BLaER1 treated with 17β-estradiol and CSF1 and Interleukin-3, amounts not matched to agents 10 nM and 100 nM (cell line): ENCODE measurements at regions not wholly inside any gene's neighbourhood (a gene's known extent, or its start where the extent isn't known, plus 50 kb on each side); places are given as distances from the start of the nearest gene placed in this dataset.
"Not testable (repeated sequence)": the region's sequence is repeated elsewhere in the genome, so short reads cannot be mapped to it uniquely, and the experiment has no call there.

Experiments
- H3K27ac ChIP-seq, 11 experiments: shearing (Covaris generic); formaldehyde crosslinking; 2 replicates each; pipeline ENCODE4 v1.8.1; 2022
- H3K27me3 ChIP-seq, 11 experiments: shearing (Covaris generic); formaldehyde crosslinking; 2 replicates each; pipeline ENCODE4 v1.8.1; 2022
- H3K36me3 ChIP-seq, 11 experiments: shearing (Covaris generic); formaldehyde crosslinking; 2 replicates each; pipeline ENCODE4 v1.8.1; 2022
- H3K4me1 ChIP-seq, 10 experiments: shearing (Covaris generic); formaldehyde crosslinking; 2 replicates each; pipeline ENCODE4 v1.8.1; 2022
- H3K4me2 ChIP-seq, 11 experiments: shearing (Covaris generic); formaldehyde crosslinking; 2 replicates each; pipeline ENCODE4 v1.8.1; 2022
- H3K4me3 ChIP-seq, 10 experiments: shearing (Covaris generic); formaldehyde crosslinking; 2 replicates each; pipeline ENCODE4 v1.8.1; 2022
- H3K9ac ChIP-seq, 11 experiments: shearing (Covaris generic); formaldehyde crosslinking; 2 replicates each; pipeline ENCODE4 v1.8.1; 2022
- H3K9me3 ChIP-seq, 11 experiments: shearing (Covaris generic); formaldehyde crosslinking; replicated peaks in 1 of 11; 2 replicates each; pipeline ENCODE4 v1.8.1; 2022
- H4K20me1 ChIP-seq, 11 experiments: shearing (Covaris generic); formaldehyde crosslinking; 2 replicates each; pipeline ENCODE4 v1.8.1; 2022
- Cebpa-rat ChIP-seq, 11 experiments: shearing (Covaris generic); IDR thresholded peaks; 2 replicates each; pipeline ENCODE4 v1.8.1; 2022

DNA sequence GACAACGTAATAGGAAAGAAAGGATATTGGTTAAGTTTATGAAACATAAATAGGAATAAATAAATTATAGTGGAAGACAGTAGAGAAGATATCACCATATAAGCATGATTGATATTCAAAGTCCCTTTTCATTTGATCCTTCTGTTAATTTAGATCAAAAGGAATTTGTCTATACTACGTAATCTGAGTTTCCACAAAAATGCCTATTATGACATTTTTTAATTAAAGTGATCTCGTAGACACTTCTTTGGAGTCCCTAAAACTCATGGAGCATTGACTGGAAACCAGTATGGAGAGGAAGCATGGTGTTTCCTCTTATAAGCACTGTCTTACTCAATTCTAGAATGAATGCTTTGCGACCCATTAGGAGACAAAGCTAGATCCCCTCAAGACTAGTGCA is 411.4 kb upstream of the SPHKAP start:
- no peak for TF ChIP-seq Cebpa-rat (IDR thresholded peaks at IDR 0.05)
- Histone ChIP-seq H3K9me3 (peaks cover 0 to 7% (median 0%) of the 10 kb centered on the region in 11 experiments; a peak in 1 of 22 replicates), H3K36me3 (no peaks in the 10 kb centered on the region), H4K20me1 (no peaks in the 10 kb centered on the region), H3K27ac (no peak overlapping the region), H3K4me2 (no peak overlapping the region), H3K4me1 (peaks cover 0 to 7% (median 0%) of the 10 kb centered on the region in 10 experiments; a peak in 2 of 20 replicates), H3K4me3 (no peak overlapping the region), H3K27me3 (no peaks in the 10 kb centered on the region), H3K9ac (no peak overlapping the region)

DNA sequence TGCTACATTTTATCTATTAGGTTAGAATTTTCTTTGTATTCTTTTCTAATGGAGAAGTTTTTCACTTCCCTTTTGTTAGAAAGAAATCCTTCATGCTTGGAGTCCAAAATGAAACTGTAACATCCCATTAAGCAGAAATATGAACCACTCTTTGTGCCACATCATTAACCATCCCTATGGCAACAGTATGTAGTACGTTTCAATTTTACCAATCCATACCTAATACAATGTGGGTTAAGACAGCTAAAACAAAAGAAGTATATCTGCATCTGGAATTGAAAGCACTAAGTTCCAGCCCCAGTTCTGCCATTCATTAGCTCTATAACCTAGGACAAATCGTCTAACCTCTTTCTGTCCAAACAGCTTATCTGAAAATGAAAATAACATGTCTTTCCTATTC is 409.2 kb upstream of the SPHKAP start:
- no peaks in the 10 kb centered on the region for H3K27me3 ChIP-seq
- no peaks in the 10 kb centered on the region for H4K20me1 ChIP-seq
- H3K9ac ChIP-seq = no peak overlapping the region
- H3K4me1 ChIP-seq = peaks cover 0 to 7% (median 0%) of the 10 kb centered on the region in 10 experiments; a peak in 2 of 20 replicates
- no peaks in the 10 kb centered on the region for H3K36me3 ChIP-seq
- no peak for TF ChIP-seq Cebpa-rat (IDR thresholded peaks at IDR 0.05)
- H3K4me3 ChIP-seq = no peak overlapping the region
- H3K27ac ChIP-seq = no peak overlapping the region; a peak in 1 of 22 replicates
- H3K9me3 ChIP-seq = peaks cover 0 to 8% (median 0%) of the 10 kb centered on the region in 11 experiments; a peak in 1 of 22 replicates
- 0 out of 22 replicates have a peak overlapping the region, but pooled peaks of 1 of the 11 experiments have one; percentile 12 for H3K4me2 ChIP-seq

DNA sequence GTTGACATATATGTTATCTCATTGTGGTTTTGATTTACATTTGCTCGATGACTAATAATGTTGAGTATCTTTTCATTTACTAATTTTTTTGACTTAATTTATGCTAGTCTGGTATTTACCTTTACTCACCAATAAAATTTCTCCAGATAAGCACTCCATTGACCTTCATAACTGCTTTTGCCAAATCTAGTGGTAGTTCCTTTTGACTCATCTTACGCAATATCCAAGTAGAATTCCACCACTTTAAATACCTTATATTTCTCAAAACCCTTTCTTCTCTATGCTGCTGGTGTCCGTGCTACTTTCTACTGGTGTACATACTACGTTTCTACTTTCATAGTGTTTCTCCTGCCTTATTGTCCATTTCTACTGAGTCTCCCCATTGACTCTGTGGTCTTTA is 407.6 kb upstream of the SPHKAP start:
- Histone ChIP-seq H3K9ac (no peak overlapping the region), H3K27me3 (no peaks in the 10 kb centered on the region), H3K27ac (no peak overlapping the region), H3K36me3 (no peaks in the 10 kb centered on the region), H3K9me3 (peaks cover 0 to 10% (median 3%) of the 10 kb centered on the region in 11 experiments; a peak in 3 of 22 replicates), H3K4me3 (no peak overlapping the region), H3K4me1 (peaks cover 0 to 7% (median under 1%) of the 10 kb centered on the region in 10 experiments; a peak in 4 of 20 replicates), H3K4me2 (no peak overlapping the region), H4K20me1 (no peaks in the 10 kb centered on the region)
- no peak; a peak in 1 of 22 replicates for TF ChIP-seq Cebpa-rat (IDR thresholded peaks at IDR 0.05)

DNA sequence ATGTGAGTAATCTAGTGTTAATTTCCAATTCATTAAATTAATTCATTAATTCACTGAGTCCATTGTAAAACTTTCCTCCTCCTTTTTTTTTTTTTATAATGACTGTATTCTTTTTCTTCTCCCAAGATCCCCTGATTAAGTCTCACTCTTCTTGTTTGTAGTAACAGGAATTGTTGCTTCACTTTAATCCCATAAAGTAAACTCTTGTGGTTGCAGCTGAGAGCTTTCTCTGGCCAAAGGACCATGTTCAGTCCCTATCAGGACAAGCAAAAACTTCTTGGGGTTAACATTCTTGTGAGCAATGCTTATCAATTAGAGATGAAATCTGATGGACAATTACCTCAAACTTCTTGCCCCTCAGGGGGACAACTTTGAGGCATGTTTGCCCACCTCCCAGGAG is 400.2 kb upstream of the SPHKAP start:
- no peak for TF ChIP-seq Cebpa-rat (IDR thresholded peaks at IDR 0.05)
- H3K4me2 ChIP-seq = no peak overlapping the region
- no peaks in the 10 kb centered on the region for H4K20me1 ChIP-seq
- H3K9me3 ChIP-seq = peaks cover 0 to 12% (median 0%) of the 10 kb centered on the region in 11 experiments; a peak in 2 of 22 replicates
- H3K36me3 ChIP-seq = no peaks in the 10 kb centered on the region
- no peak overlapping the region for H3K4me3 ChIP-seq
- H3K9ac ChIP-seq = no peak overlapping the region
- no peak overlapping the region for H3K27ac ChIP-seq
- peaks cover 0 to 10% (median 3%) of the 10 kb centered on the region in 10 experiments; a peak in 11 of 20 replicates for H3K4me1 ChIP-seq
- H3K27me3 ChIP-seq = no peaks in the 10 kb centered on the region

DNA sequence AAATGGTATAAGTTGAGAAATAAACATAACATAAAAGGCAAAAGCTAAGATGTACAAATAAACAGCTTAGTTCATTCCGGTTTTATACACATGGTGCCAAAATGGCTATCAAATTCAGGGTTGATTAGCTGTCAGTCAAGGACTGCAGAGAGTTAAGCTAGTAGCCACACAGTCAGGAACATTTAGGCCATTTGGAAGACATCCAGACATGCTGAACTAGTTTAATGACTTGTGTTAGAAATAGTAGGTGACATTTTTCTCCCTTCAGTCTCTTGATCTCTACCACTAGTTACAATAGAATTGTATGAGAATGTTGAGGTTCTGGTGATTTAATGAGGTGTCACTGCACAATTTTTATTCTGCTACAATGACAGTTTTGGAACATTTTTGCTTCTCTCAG is 394.4 kb upstream of the SPHKAP start:
- TF ChIP-seq Cebpa-rat (IDR thresholded peaks at IDR 0.05) = no peak
- Histone ChIP-seq H3K9ac (no peak overlapping the region), H3K9me3 (no peaks in the 10 kb centered on the region), H3K4me1 (no peaks in the 10 kb centered on the region), H3K27ac (no peak overlapping the region), H3K36me3 (no peaks in the 10 kb centered on the region), H3K4me2 (no peak overlapping the region), H4K20me1 (no peaks in the 10 kb centered on the region), H3K4me3 (no peak overlapping the region), H3K27me3 (no peaks in the 10 kb centered on the region)

DNA sequence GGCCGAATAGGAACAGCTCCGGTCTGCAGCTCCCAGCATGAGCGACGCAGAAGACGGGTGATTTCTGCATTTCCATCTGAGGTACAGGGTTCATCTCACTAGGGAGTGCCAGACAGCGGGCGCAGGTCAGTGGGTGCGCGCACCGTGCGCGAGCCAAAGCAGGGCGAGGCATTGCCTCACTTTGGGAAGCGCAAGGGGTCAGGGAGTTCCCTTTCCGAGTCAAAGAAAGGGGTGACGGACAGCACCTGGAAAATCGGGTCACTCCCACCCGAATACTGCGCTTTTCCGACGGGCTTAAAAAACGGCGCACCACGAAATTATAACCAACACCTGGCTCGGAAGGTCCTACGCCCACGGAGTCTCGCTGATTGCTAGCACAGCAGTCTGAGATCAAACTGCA is 386.8 kb upstream of the SPHKAP start:
- H4K20me1 ChIP-seq, H3K4me3 ChIP-seq, H3K9me3 ChIP-seq, H3K9ac ChIP-seq, H3K36me3 ChIP-seq, H3K27me3 ChIP-seq, H3K4me2 ChIP-seq, H3K27ac ChIP-seq, H3K4me1 ChIP-seq: not testable (repeated sequence)

DNA sequence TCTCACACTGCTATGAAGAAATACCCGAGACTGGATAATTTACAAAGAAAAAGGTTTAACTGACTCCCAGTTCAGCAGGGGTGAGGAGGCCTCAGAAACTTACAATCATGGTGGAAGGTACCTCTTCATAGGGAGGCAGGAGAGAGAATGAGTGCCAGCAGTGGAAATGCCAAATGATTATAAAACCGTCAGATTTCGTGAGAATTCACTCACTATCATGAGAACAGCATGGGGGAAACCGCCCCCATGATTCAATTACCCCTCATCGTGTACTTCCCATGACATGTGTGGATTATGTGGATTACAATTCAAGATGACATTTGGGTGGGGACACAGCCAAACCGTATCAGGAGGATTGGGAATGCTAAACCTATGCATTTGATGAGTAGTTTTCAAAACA is 380.3 kb upstream of the SPHKAP start:
- Histone ChIP-seq H3K4me1 (no peaks in the 10 kb centered on the region), H3K27me3 (no peaks in the 10 kb centered on the region), H3K36me3 (no peaks in the 10 kb centered on the region), H3K4me2 (no peak overlapping the region), H3K27ac (no peak overlapping the region), H3K9me3 (no peaks in the 10 kb centered on the region), H3K4me3 (no peak overlapping the region), H3K9ac (no peak overlapping the region), H4K20me1 (no peaks in the 10 kb centered on the region)
- TF ChIP-seq Cebpa-rat (IDR thresholded peaks at IDR 0.05) = no peak

DNA sequence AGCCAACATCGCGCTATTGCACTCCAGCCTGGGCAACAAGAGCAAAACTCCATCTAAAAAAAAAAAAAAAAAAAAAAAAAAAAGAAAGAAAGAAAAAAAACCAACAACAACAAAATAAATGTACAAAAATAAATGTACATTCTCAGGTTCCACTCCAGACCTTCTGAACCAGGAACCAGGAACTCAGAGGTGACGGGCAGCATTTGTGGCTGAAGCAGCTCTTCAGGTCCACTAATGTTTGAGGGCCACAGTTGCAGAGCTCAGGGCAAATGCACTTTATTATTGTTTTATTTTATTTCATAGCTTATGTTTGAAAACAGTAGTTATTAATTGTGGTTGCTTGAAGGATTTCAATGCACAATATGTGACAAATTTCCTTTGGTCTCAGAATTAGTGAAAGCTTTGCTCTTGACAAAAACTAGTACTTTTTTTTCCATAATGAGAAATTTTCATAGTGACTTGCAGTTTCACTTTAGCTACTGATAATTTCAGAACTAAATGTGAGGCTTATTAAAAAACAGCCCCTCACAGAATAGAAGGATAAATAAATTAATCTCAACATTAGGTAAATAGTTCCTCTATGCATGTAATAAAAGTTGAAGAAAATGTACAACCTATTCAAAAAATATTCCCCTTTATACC is 378.4 kb upstream of the SPHKAP start:
- Histone ChIP-seq H3K4me2 (no peak overlapping the region), H3K27me3 (no peaks in the 10 kb centered on the region)

DNA sequence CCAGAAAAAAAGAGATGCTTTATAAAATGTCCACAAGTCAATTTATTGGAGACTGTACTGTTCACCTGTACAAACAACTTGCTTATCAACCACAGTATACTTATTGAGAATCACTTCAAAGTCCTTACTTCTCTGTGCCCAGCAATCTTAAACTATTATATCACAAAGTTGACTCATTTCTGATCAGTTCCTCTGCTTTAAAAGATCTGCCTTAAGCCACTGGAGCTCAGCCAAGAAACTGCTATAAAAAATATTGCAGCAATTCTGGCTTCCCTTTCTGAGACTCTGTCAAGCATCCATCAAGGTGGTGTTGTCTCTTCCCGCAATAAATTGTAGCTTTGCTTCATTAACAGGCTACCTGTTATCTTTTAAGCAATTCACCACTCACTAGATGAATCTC is 375.2 kb upstream of the SPHKAP start:
- no peaks in the 10 kb centered on the region for H3K9me3 ChIP-seq
- no peak overlapping the region for H3K4me3 ChIP-seq
- H3K27ac ChIP-seq = no peak overlapping the region
- no peaks in the 10 kb centered on the region for H3K36me3 ChIP-seq
- no peak for TF ChIP-seq Cebpa-rat (IDR thresholded peaks at IDR 0.05)
- no peaks in the 10 kb centered on the region for H4K20me1 ChIP-seq
- no peaks in the 10 kb centered on the region for H3K27me3 ChIP-seq
- H3K4me1 ChIP-seq = no peaks in the 10 kb centered on the region
- no peak overlapping the region for H3K4me2 ChIP-seq
- no peak overlapping the region for H3K9ac ChIP-seq

More for the DNA sequence above, 378.4 kb upstream of the SPHKAP start:
- no peaks in the 10 kb centered on the region for H3K4me1 ChIP-seq
- TF ChIP-seq Cebpa-rat (IDR thresholded peaks at IDR 0.05) = no peak
- H3K4me3 ChIP-seq = no peak overlapping the region
- H3K9me3 ChIP-seq = no peaks in the 10 kb centered on the region
- no peak overlapping the region for H3K27ac ChIP-seq
- H3K9ac ChIP-seq = no peak overlapping the region
- no peaks in the 10 kb centered on the region for H3K36me3 ChIP-seq
- no peaks in the 10 kb centered on the region for H4K20me1 ChIP-seq

DNA sequence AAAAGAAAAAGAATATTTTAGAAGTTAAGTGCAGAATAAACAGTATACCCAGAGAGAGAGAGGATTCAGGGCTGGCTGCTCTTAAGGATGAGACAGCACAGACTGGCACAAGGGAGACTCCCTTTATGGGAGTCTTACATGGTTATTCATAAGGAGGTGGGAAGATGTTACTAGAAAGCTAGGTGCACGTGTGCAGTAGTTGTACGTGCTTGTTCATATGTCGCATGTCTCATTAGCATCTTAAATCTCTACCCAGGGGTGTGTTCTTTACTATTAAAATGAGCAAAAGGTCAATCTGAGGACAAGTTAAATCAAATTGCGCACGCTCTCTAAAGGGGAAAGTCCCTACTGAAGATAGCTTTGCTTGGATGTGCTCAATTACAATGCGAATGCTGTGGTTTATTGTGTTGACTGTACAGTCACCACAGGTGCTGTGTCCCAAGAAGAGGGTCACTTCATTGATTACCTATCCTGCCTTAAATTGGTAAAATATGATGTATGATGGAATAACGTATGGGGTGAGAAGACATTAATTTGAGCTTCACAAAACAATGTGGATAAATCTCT is 368.0 kb upstream of the SPHKAP start:
- Histone ChIP-seq H3K9me3 (peaks cover 0 to 5% (median 0%) of the 10 kb centered on the region in 11 experiments; a peak in 1 of 22 replicates), H3K4me1 (no peaks in the 10 kb centered on the region)

More for the DNA sequence above, 368.0 kb upstream of the SPHKAP start:
- Histone ChIP-seq H3K4me2 (no peak overlapping the region), H3K27ac (no peak overlapping the region), H3K27me3 (no peaks in the 10 kb centered on the region), H3K36me3 (no peaks in the 10 kb centered on the region), H4K20me1 (no peaks in the 10 kb centered on the region), H3K4me3 (no peak overlapping the region), H3K9ac (no peak overlapping the region)
- no peak for TF ChIP-seq Cebpa-rat (IDR thresholded peaks at IDR 0.05)
